MM.1S (cell line): ENCODE measurements at regions not wholly inside any gene's neighbourhood (a gene's known extent, or its start where the extent isn't known, plus 50 kb on each side); places are given as distances from the start of the nearest gene placed in this dataset.

Experiments used
- DNase-seq: peaks from one replicate; pipeline ENCODE4 v3.0.0-alpha.2; 2015
- H2AFZ ChIP-seq: fragments of 300-600 bp; sonication (generic); 2 replicates; pipeline ENCODE4 v1.6.0; 2016; ENCODE audit warnings: antibody characterized with exemption, low read length
- H3F3A ChIP-seq: fragments of 300-600 bp; sonication (generic); 2 replicates; pipeline ENCODE4 v1.6.1; 2016; ENCODE audit warnings: mild to moderate bottlenecking, antibody characterized with exemption, low read length, moderate library complexity, mixed read lengths; ENCODE audit not compliant: insufficient read depth
- H3K27ac ChIP-seq: fragments of 300-600 bp; sonication (generic); 2 replicates; pipeline ENCODE4 v1.5.1; 2016; ENCODE audit warnings: mild to moderate bottlenecking, low read length
- H3K27me3 ChIP-seq: fragments of 300-600 bp; sonication (generic); replicated peaks from 2 replicates; pipeline ENCODE4 v1.6.0; 2016; ENCODE audit warnings: low read length; ENCODE audit not compliant: insufficient read depth
- H3K36me3 ChIP-seq: fragments of 300-600 bp; sonication (generic); replicated peaks from 2 replicates; pipeline ENCODE4 v1.6.1; 2016; ENCODE audit warnings: mild to moderate bottlenecking, low read length, mixed read lengths; ENCODE audit not compliant: insufficient read depth
- H3K4me1 ChIP-seq: fragments of 300-600 bp; sonication (generic); 2 replicates; pipeline ENCODE4 v1.6.1; 2016; ENCODE audit warnings: low read length, mixed read lengths
- H3K4me2 ChIP-seq: fragments of 300-600 bp; sonication (generic); 2 replicates; pipeline ENCODE4 v1.6.0; 2016; ENCODE audit warnings: low read depth, low read length
- H3K4me3 ChIP-seq: fragments of 300-600 bp; sonication (generic); 2 replicates; pipeline ENCODE4 v1.5.1; 2016; ENCODE audit warnings: low read length, mixed read lengths
- H3K79me2 ChIP-seq: fragments of 300-600 bp; sonication (generic); 2 replicates; pipeline ENCODE4 v1.6.1; 2016; ENCODE audit warnings: mixed run types, low read length, mixed read lengths
- H3K9ac ChIP-seq: fragments of 300-600 bp; sonication (generic); 2 replicates; pipeline ENCODE4 v1.6.1; 2016; ENCODE audit warnings: low read length, mixed read lengths
- H3K9me2 ChIP-seq: fragments of 300-600 bp; sonication (generic); replicated peaks from 2 replicates; pipeline ENCODE4 v1.6.1; 2016; ENCODE audit warnings: mild to moderate bottlenecking, low read length, mixed read lengths; ENCODE audit not compliant: insufficient read depth
- H3K9me3 ChIP-seq: fragments of 300-600 bp; sonication (generic); replicated peaks from 2 replicates; pipeline ENCODE4 v1.6.1; 2016; ENCODE audit warnings: mild to moderate bottlenecking, low read length, mixed read lengths; ENCODE audit not compliant: insufficient read depth
- H4K20me1 ChIP-seq: fragments of 300-600 bp; sonication (generic); 2 replicates; pipeline ENCODE4 v1.6.1; 2016; ENCODE audit warnings: mild to moderate bottlenecking, low read length, moderate library complexity, mixed read lengths; ENCODE audit not compliant: insufficient read depth
- EZH2 ChIP-seq: fragments of 300-600 bp; sonication (generic); optimal IDR thresholded peaks from 2 replicates; pipeline ENCODE3; 2017; ENCODE audit warnings: low read depth, mild to moderate bottlenecking, antibody characterized with exemption, low read length, mixed read lengths
- EZH2phosphoT487 ChIP-seq: fragments of 300-600 bp; sonication (generic); IDR thresholded peaks from 2 replicates; pipeline ENCODE4 v1.6.1; 2018; ENCODE audit warnings: antibody characterized with exemption, low read length
- TF ChIP-seq, protein P1 (sequence below): fragments of 300-600 bp; sonication (generic); IDR thresholded peaks from 2 replicates; pipeline ENCODE4 v1.5.1; 2016; ENCODE audit warnings: antibody characterized with exemption, low read length, mixed read lengths

DNA sequence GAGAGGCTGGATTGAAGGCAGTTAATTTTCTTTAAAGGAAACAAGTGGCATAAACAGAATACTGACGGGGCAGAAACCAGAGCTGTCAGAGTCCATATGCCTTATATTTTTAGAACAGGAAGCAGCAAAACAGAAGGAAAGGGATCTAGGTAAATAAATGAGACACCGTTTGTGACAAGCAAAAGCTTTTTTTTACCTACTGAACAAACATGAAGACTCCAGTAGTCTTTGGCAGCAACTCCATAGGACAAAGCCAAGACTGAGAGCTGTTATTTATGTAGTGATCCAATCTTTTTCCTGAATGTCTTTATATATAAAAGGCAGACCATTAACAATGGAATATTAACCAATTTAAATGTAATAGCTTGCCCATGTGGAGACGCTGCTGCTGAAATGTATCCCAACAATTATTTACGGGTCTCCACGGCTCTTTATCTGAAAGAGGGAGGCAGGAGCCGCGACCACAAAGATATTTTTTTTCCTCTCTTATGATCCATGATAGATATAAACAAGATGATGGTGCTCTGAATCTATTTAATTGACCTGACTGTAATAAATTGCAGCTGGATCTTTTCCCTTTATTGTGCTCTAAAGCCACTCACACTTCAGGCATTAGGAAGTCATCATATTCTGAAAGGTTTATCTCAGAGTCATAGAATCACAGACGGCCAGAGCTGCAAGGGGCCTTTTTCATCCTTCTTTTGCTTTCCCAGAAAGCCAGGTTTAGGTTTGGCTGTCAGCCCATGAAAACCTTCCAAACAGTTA lies 687.8 kb downstream of the EFNB2 start:
- no peaks in the 10 kb centered on the region for H3F3A ChIP-seq
- H3K9me3 ChIP-seq, result no peaks in the 10 kb centered on the region
- H3K36me3 ChIP-seq, result no peaks in the 10 kb centered on the region
- no peak overlapping the region for H3K4me3 ChIP-seq
- no peak overlapping the region for H3K4me2 ChIP-seq
- no peaks in the 10 kb centered on the region for H3K4me1 ChIP-seq
- H3K9me2 ChIP-seq, result no peaks in the 10 kb centered on the region
- H3K27me3 ChIP-seq, result no peaks in the 10 kb centered on the region
- H3K79me2 ChIP-seq, result no peaks in the 10 kb centered on the region
- H3K27ac ChIP-seq, result no peak overlapping the region
- DNase-seq, result no peak
- no peak for TF ChIP-seq EZH2
- TF ChIP-seq, protein P1, sequence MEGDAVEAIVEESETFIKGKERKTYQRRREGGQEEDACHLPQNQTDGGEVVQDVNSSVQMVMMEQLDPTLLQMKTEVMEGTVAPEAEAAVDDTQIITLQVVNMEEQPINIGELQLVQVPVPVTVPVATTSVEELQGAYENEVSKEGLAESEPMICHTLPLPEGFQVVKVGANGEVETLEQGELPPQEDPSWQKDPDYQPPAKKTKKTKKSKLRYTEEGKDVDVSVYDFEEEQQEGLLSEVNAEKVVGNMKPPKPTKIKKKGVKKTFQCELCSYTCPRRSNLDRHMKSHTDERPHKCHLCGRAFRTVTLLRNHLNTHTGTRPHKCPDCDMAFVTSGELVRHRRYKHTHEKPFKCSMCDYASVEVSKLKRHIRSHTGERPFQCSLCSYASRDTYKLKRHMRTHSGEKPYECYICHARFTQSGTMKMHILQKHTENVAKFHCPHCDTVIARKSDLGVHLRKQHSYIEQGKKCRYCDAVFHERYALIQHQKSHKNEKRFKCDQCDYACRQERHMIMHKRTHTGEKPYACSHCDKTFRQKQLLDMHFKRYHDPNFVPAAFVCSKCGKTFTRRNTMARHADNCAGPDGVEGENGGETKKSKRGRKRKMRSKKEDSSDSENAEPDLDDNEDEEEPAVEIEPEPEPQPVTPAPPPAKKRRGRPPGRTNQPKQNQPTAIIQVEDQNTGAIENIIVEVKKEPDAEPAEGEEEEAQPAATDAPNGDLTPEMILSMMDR, result no peak
- TF ChIP-seq EZH2phosphoT487, result no peak
- no peak overlapping the region for H2AFZ ChIP-seq
- H4K20me1 ChIP-seq, result no peaks in the 10 kb centered on the region
- H3K9ac ChIP-seq, result no peak overlapping the region

DNA sequence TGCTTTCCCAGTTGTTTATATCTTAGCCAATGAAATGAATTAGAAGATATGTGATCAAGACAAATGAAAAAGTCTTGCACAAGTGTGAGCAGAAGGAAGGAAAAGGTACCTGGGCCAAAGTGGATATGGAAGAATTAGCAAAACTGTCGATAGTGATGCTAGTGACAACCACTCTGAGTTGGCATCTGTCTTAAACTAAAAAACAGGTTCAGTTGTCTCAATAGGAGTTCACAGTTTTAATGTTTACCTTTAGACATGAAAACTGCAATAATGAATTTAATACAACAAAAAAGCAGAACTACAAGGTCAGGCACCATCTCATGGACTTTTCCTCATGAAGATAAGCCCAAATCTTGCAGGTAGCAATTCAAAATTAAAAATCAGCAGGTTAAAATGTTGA lies 688.5 kb downstream of the EFNB2 start:
- Histone ChIP-seq H3K4me1 (no peaks in the 10 kb centered on the region), H3K36me3 (no peaks in the 10 kb centered on the region), H4K20me1 (no peaks in the 10 kb centered on the region), H3K9me3 (no peaks in the 10 kb centered on the region), H3K9ac (no peak overlapping the region), H3K27me3 (no peaks in the 10 kb centered on the region), H3F3A (no peaks in the 10 kb centered on the region), H3K27ac (no peak overlapping the region), H3K9me2 (no peaks in the 10 kb centered on the region), H3K4me2 (no peak overlapping the region), H2AFZ (no peak overlapping the region), H3K79me2 (no peaks in the 10 kb centered on the region), H3K4me3 (no peak overlapping the region)
- no peak for DNase-seq
- TF ChIP-seq, protein P1, result no peak
- TF ChIP-seq EZH2phosphoT487 (no peak), EZH2 (no peak)

GRCh38 chr13:105841286-105841685 lies 694.2 kb downstream of the EFNB2 start:
- Histone ChIP-seq H3K9ac (no peak overlapping the region), H3K4me1 (no peaks in the 10 kb centered on the region), H3K9me3 (no peaks in the 10 kb centered on the region), H2AFZ (no peak overlapping the region), H3K9me2 (no peaks in the 10 kb centered on the region), H4K20me1 (no peaks in the 10 kb centered on the region), H3K27me3 (no peaks in the 10 kb centered on the region), H3K27ac (no peak overlapping the region), H3K4me2 (no peak overlapping the region), H3K79me2 (no peaks in the 10 kb centered on the region), H3K36me3 (no peaks in the 10 kb centered on the region), H3F3A (no peaks in the 10 kb centered on the region), H3K4me3 (no peak overlapping the region)
- TF ChIP-seq EZH2phosphoT487 (no peak), EZH2 (no peak)
- TF ChIP-seq, protein P1, result no peak
- no peak for DNase-seq
